IMR-90 (cell line): ENCODE measurements at regions not wholly inside any gene's neighbourhood (a gene's known extent, or its start where the extent isn't known, plus 50 kb on each side); places are given as distances from the start of the nearest gene placed in this dataset.

Experiments used
- BHLHE40 ChIP-seq: fragments of 150-350 bp; IDR thresholded peaks from 2 replicates; pipeline ENCODE4 v1.6.1; 2016; ENCODE audit warnings: mild to moderate bottlenecking, low read depth, low read length
- CEBPB ChIP-seq: IDR thresholded peaks from 2 replicates; pipeline ENCODE4 v1.6.1; 2012; ENCODE audit warnings: low read depth, low read length, improper control_type of control experiment
- CHD1 ChIP-seq: IDR thresholded peaks from 2 replicates; pipeline ENCODE4 v1.6.1; 2012; ENCODE audit warnings: low read depth, low read length, improper control_type of control experiment
- MAFK ChIP-seq: IDR thresholded peaks from 2 replicates; pipeline ENCODE4 v1.6.1; 2012; ENCODE audit warnings: low read depth, low read length, improper control_type of control experiment
- MAZ ChIP-seq: IDR thresholded peaks from 2 replicates; pipeline ENCODE4 v1.6.1; 2012; ENCODE audit warnings: low read depth, mild to moderate bottlenecking, low read length, improper control_type of control experiment, moderate library complexity, borderline replicate concordance
- MXI1 ChIP-seq: IDR thresholded peaks from 2 replicates; pipeline ENCODE4 v1.6.1; 2012; ENCODE audit warnings: low read depth, mild to moderate bottlenecking, low read length, moderate library complexity, borderline replicate concordance
- POLR2A ChIP-seq: IDR thresholded peaks from 2 replicates; pipeline ENCODE4 v1.6.1; 2012; ENCODE audit warnings: mild to moderate bottlenecking, low read depth, low read length
- RFX5 ChIP-seq: IDR thresholded peaks from 2 replicates; pipeline ENCODE4 v1.8.0; 2012; ENCODE audit warnings: low read depth, mild to moderate bottlenecking, low read length, moderate library complexity
- SMC3 ChIP-seq: fragments of 150-350 bp; IDR thresholded peaks from 2 replicates; pipeline ENCODE4 v1.6.1; 2016; ENCODE audit warnings: low read depth, mild to moderate bottlenecking, antibody characterized with exemption, low read length, moderate library complexity
- TF ChIP-seq, protein P1 (sequence below): conservative IDR thresholded peaks from 2 replicates; pipeline ENCODE4 v1.5.1; 2012; ENCODE audit warnings: mild to moderate bottlenecking, low read depth, low read length, improper control_type of control experiment

DNA sequence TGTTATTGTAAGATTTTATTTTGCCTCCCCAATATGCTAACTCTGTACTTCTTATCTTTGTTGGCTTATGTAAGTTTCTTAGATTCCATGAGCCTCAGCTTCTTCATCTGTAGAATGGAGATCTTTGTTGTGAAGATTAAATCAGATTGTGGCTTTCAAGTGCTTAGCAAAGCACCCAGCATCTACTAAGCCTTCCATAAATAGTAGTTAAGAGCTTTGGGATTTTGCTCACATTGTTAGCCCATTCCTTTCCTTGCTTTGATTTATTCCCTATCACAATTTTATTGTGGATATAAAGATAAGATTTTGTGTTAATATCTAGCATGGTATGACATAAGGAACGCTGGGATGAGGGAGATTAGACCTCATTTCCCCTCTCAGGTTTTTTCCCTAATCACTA, 501.4 kb downstream of the PYDC2 start:
- TF ChIP-seq, protein P1, sequence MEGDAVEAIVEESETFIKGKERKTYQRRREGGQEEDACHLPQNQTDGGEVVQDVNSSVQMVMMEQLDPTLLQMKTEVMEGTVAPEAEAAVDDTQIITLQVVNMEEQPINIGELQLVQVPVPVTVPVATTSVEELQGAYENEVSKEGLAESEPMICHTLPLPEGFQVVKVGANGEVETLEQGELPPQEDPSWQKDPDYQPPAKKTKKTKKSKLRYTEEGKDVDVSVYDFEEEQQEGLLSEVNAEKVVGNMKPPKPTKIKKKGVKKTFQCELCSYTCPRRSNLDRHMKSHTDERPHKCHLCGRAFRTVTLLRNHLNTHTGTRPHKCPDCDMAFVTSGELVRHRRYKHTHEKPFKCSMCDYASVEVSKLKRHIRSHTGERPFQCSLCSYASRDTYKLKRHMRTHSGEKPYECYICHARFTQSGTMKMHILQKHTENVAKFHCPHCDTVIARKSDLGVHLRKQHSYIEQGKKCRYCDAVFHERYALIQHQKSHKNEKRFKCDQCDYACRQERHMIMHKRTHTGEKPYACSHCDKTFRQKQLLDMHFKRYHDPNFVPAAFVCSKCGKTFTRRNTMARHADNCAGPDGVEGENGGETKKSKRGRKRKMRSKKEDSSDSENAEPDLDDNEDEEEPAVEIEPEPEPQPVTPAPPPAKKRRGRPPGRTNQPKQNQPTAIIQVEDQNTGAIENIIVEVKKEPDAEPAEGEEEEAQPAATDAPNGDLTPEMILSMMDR = no peak
- TF ChIP-seq SMC3 = no peak
- TF ChIP-seq MAFK = no peak
- TF ChIP-seq BHLHE40 = no peak
- no peak for TF ChIP-seq MXI1
- no peak for TF ChIP-seq CEBPB
- no peak for TF ChIP-seq MAZ
- TF ChIP-seq RFX5 = no peak
- no peak for TF ChIP-seq POLR2A
- TF ChIP-seq CHD1 = no peak
